K562 (cell line): ENCODE measurements at regions not wholly inside any gene's neighbourhood (a gene's known extent, or its start where the extent isn't known, plus 50 kb on each side); places are given as distances from the start of the nearest gene placed in this dataset.

Experiments used
- ATAC-seq: fragments of 200-7000 bp; cut with Tn5 transposase; 3 replicates; pipeline ENCODE4 v1.9.1; 2020; ENCODE audit warnings: moderate library complexity
- BruUV-seq: library from RNA; stranded (reverse); fragments of 400-500 nt; replicated peaks from 2 replicates; lab custom pipeline; 2021; lab: Mats Ljungman, UMichigan
- CTCF ChIA-PET: fragments of 300-600 bp; formaldehyde crosslinking; extraction: SDS; loops from one replicate; lab custom pipeline; 2021; ENCODE audit warnings: low intra/inter-chr PET ratio; lab: Yijun Ruan, JAX
- POLR2A ChIA-PET: fragments of 300-600, 350-650 bp; sonication (Branson Sonifier 250); formaldehyde crosslinking; extraction: SDS; loops from one replicate; lab custom pipeline; 2021; ENCODE audit warnings: antibody characterized with exemption, inconsistent platforms; lab: Yijun Ruan, JAX
- DNase-seq, 4 experiments: peaks; one replicate each; pipeline versions ENCODE4 v3.0.0 to v3.0.0-alpha.2; 2011 to 2018; ENCODE audit warnings: low spot score in 3 of 4, mixed read lengths in 3 of 4; ENCODE audit errors: extremely low read depth in 1 of 4
- FAIRE-seq: peaks from 2 replicates; lab custom pipeline; 2011; peaks lifted over from hg19 to GRCh38; lab: Jason Lieb, UNC
- H2AFZ ChIP-seq: 2 replicates; pipeline ENCODE4 v1.6.0; 2011; ENCODE audit warnings: low read depth, low read length, control low read depth, inconsistent platforms
- H3K27ac ChIP-seq: fragments of 200-600 bp; 3 replicates; pipeline ENCODE4 v1.8.0; 2011; ENCODE audit warnings: low read depth, mild to moderate bottlenecking, control low read depth, inconsistent platforms, low read length, moderate library complexity, mixed read lengths; ENCODE audit errors: extremely low read depth
- H3K27me3 ChIP-seq, 2 experiments: fragments of 300-600 bp in 1 of 2; 2 replicates in 1 of 2; 3 replicates in 1 of 2; pipeline versions ENCODE4 v1.6.0 to v1.8.0; 2011; ENCODE audit warnings: inconsistent platforms in 2 of 2, low read length in 2 of 2, mild to moderate bottlenecking in 1 of 2, mixed read lengths in 1 of 2, moderate library complexity in 1 of 2; ENCODE audit not compliant: control insufficient read depth in 2 of 2, insufficient read depth in 2 of 2
- H3K36me3 ChIP-seq: fragments of 300-600 bp; 3 replicates; pipeline ENCODE4 v1.8.0; 2011; ENCODE audit warnings: mild to moderate bottlenecking, low read length, inconsistent platforms; ENCODE audit not compliant: control insufficient read depth, insufficient read depth
- H3K4me1 ChIP-seq, 2 experiments: fragments of 200-600 bp in 1 of 2; replicated peaks in 1 of 2; 2 replicates in 1 of 2; 3 replicates in 1 of 2; pipeline versions ENCODE4 v1.5.1 to v1.8.0; 2011; ENCODE audit warnings: inconsistent platforms in 2 of 2, low read length in 2 of 2, mild to moderate bottlenecking in 1 of 2, mixed read lengths in 1 of 2, moderate library complexity in 1 of 2; ENCODE audit not compliant: control insufficient read depth in 2 of 2, insufficient read depth in 2 of 2
- H3K4me2 ChIP-seq: 2 replicates; pipeline ENCODE4 v1.6.1; 2011; ENCODE audit warnings: low read length, control low read depth, inconsistent platforms, mixed read lengths; ENCODE audit not compliant: insufficient read depth
- H3K4me3 ChIP-seq: fragments of 200-600 bp; sonication (generic), shearing (Covaris generic); 2 replicates; pipeline ENCODE4 v1.5.1; 2016; ENCODE audit warnings: control low read depth, inconsistent platforms
- H3K79me2 ChIP-seq: fragments of 200-600 bp; 3 replicates; pipeline ENCODE4 v1.8.0; 2011; ENCODE audit warnings: low read length, inconsistent platforms; ENCODE audit not compliant: control insufficient read depth, insufficient read depth
- H3K9ac ChIP-seq, 2 experiments: 2 replicates each; pipeline versions ENCODE4 v1.6.0 to v1.6.1; 2011; ENCODE audit warnings: low read depth in 2 of 2, low read length in 2 of 2, control low read depth in 1 of 2, inconsistent platforms in 1 of 2, mild to moderate bottlenecking in 1 of 2, mixed read lengths in 1 of 2; ENCODE audit not compliant: insufficient read depth in 1 of 2
- H3K9me1 ChIP-seq: one replicate; pipeline ENCODE4 v1.6.0; 2011; ENCODE audit warnings: inconsistent platforms, mild to moderate bottlenecking, low read length, moderate library complexity; ENCODE audit not compliant: control insufficient read depth, insufficient read depth
- H3K9me3 ChIP-seq: replicated peaks from 2 replicates; pipeline ENCODE4 v1.5.1; 2011; ENCODE audit warnings: low read depth, low read length, inconsistent platforms; ENCODE audit not compliant: control insufficient read depth, insufficient read depth
- H4K20me1 ChIP-seq: replicated peaks from 2 replicates; pipeline ENCODE4 v1.6.1; 2011; ENCODE audit warnings: low read length, inconsistent platforms, mixed read lengths; ENCODE audit not compliant: control insufficient read depth, insufficient read depth
- CBX8 ChIP-seq: fragments of 200-600 bp; sonication (generic); IDR thresholded peaks from 2 replicates; pipeline ENCODE4 v1.6.1; 2012; ENCODE audit warnings: borderline replicate concordance, mixed run types, low read depth, mild to moderate bottlenecking, moderate library complexity, mixed read lengths, low read length, control low read depth, inconsistent platforms; ENCODE audit not compliant: poor library complexity, severe bottlenecking; ENCODE audit errors: extremely low read depth
- FIP1L1 ChIP-seq: fragments of 200-400 bp; formaldehyde crosslinking; IDR thresholded peaks from 2 replicates; pipeline ENCODE4 v1.6.1; 2018; ENCODE audit warnings: mild to moderate bottlenecking, low read depth, low read length; ENCODE audit not compliant: poor library complexity, severe bottlenecking
- SAP30 ChIP-seq: fragments of 200-600 bp; sonication (generic); IDR thresholded peaks from 2 replicates; pipeline ENCODE4 v1.6.1; 2012; ENCODE audit warnings: borderline replicate concordance, low read depth, mild to moderate bottlenecking, moderate library complexity, low read length, control low read depth, inconsistent platforms; ENCODE audit not compliant: insufficient read depth, poor library complexity, severe bottlenecking
- SMARCA5 ChIP-seq: fragments of 450-650 bp; IDR thresholded peaks from 2 replicates; pipeline ENCODE4 v1.6.1; 2016
- ZNF212 ChIP-seq: fragments of 450-650 bp; formaldehyde crosslinking; IDR thresholded peaks from 2 replicates; pipeline ENCODE4 v1.4.0; 2020; ENCODE audit warnings: mild to moderate bottlenecking
- WGBS: fragments of 100-300 bp; shearing (Covaris generic); methylation state at CpG from one replicate; pipeline ENCODE4 v1.1.6; 2016; ENCODE audit warnings: low coverage, mixed read lengths; ENCODE audit not compliant: insufficient coverage; ENCODE audit errors: missing lambda C conversion rate; 5-methylcytosine and 5-hydroxymethylcytosine counted together
- in situ Hi-C: fragments of 300-500 bp; cut with MboI; formaldehyde crosslinking; loops from 4 replicates; pipeline ENCODE4 v1.15.0; 2018; ENCODE audit warnings: inconsistent platforms, mixed read lengths
- intact Hi-C: fragments of 100-400 bp; cut with micrococcal nuclease; formaldehyde crosslinking; loops from 2 replicates; pipeline ENCODE4 v1.14.2; 2022
- TF ChIP-seq, protein P1 (sequence below): fragments of 250-450 bp; sonication (Bioruptor Pico); IDR thresholded peaks from 2 replicates; pipeline ENCODE4 v1.5.0; 2021
- TF ChIP-seq, protein P2 (sequence below): fragments of 450-650 bp; IDR thresholded peaks from 2 replicates; pipeline ENCODE4 v1.7.1; 2018; ENCODE audit warnings: mild to moderate bottlenecking, low read depth; ENCODE audit not compliant: partially characterized antibody

- intact Hi-C loops (no loop called here), in situ Hi-C loops (no loop called here)
- Histone ChIP-seq H3K9ac (no peak overlapping the region), H3K27me3 (no peaks in the 10 kb centered on the region), H4K20me1 (no peaks in the 10 kb centered on the region), H3K4me2 (no peak overlapping the region), H2AFZ (no peak overlapping the region), H3K4me3 (no peak overlapping the region), H3K9me1 (no peaks in the 10 kb centered on the region), H3K36me3 (no peaks in the 10 kb centered on the region), H3K27ac (no peak overlapping the region), H3K9me3 (no peaks in the 10 kb centered on the region), H3K79me2 (no peaks in the 10 kb centered on the region), H3K4me1 (no peaks in the 10 kb centered on the region)
- BruUV-seq = no TSS peak
- no peak for DNase-seq
- ChIA-PET POLR2A (no interaction called here), CTCF (no interaction called here)
- TF ChIP-seq SMARCA5 (no peak), SAP30 (no peak), FIP1L1 (no peak), ZNF212 (CRISPR knock-in tag) (no peak), CBX8 (no peak)
- TF ChIP-seq, protein P1, sequence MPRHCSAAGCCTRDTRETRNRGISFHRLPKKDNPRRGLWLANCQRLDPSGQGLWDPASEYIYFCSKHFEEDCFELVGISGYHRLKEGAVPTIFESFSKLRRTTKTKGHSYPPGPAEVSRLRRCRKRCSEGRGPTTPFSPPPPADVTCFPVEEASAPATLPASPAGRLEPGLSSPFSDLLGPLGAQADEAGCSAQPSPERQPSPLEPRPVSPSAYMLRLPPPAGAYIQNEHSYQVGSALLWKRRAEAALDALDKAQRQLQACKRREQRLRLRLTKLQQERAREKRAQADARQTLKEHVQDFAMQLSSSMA = no peak
- TF ChIP-seq, protein P2, sequence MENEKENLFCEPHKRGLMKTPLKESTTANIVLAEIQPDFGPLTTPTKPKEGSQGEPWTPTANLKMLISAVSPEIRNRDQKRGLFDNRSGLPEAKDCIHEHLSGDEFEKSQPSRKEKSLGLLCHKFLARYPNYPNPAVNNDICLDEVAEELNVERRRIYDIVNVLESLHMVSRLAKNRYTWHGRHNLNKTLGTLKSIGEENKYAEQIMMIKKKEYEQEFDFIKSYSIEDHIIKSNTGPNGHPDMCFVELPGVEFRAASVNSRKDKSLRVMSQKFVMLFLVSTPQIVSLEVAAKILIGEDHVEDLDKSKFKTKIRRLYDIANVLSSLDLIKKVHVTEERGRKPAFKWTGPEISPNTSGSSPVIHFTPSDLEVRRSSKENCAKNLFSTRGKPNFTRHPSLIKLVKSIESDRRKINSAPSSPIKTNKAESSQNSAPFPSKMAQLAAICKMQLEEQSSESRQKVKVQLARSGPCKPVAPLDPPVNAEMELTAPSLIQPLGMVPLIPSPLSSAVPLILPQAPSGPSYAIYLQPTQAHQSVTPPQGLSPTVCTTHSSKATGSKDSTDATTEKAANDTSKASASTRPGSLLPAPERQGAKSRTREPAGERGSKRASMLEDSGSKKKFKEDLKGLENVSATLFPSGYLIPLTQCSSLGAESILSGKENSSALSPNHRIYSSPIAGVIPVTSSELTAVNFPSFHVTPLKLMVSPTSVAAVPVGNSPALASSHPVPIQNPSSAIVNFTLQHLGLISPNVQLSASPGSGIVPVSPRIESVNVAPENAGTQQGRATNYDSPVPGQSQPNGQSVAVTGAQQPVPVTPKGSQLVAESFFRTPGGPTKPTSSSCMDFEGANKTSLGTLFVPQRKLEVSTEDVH = no peak
- ATAC-seq = no peak
- WGBS = 1% methylated on average over 11 of the region's 11 CpGs
- FAIRE-seq = no peak
Observed at GRCh38 chr12:28938581-28939235, 210.4 kb upstream of the FAR2 start.
